SK-N-SH treated with all-trans-retinoic acid at 6 μM for 48 hours (cell line): ENCODE measurements at regions not wholly inside any gene's neighbourhood (a gene's known extent, or its start where the extent isn't known, plus 50 kb on each side); places are given as distances from the start of the nearest gene placed in this dataset.

ENCODE experiments used
- ATAC-seq: fragments of 200-7000 bp; cut with Tn5 transposase; 3 replicates; pipeline ENCODE4 v1.9.1; 2020; ENCODE audit warnings: mild to moderate bottlenecking, moderate library complexity
- CREB5 ChIP-seq: fragments of 250-450 bp; sonication (Bioruptor Pico); IDR thresholded peaks from 2 replicates; pipeline ENCODE4 v1.5.1; 2020; ENCODE audit warnings: low read depth, mild to moderate bottlenecking, moderate library complexity
- CSDC2 ChIP-seq: fragments of 250-450 bp; sonication (Bioruptor Pico); IDR thresholded peaks from 2 replicates; pipeline ENCODE4 v1.5.0; 2020; ENCODE audit warnings: mild to moderate bottlenecking, moderate library complexity
- ESRRG ChIP-seq: fragments of 250-450 bp; sonication (Bioruptor Pico); IDR thresholded peaks from 2 replicates; pipeline ENCODE4 v1.6.1; 2021; ENCODE audit warnings: mild to moderate bottlenecking
- GLIS3 ChIP-seq: fragments of 250-450 bp; sonication (Bioruptor Pico); IDR thresholded peaks from 2 replicates; pipeline ENCODE4 v1.5.0; 2020; ENCODE audit warnings: mild to moderate bottlenecking, moderate library complexity
- ISL1 ChIP-seq: fragments of 250-450 bp; sonication (Bioruptor Pico); IDR thresholded peaks from 2 replicates; pipeline ENCODE4 v2.1.2; 2022; ENCODE audit warnings: mild to moderate bottlenecking, moderate library complexity
- OSR1 ChIP-seq: fragments of 250-450 bp; sonication (Bioruptor Pico); IDR thresholded peaks from 2 replicates; pipeline ENCODE4 v1.8.0; 2022; ENCODE audit warnings: moderate library complexity, mild to moderate bottlenecking, inconsistent platforms
- PATZ1 ChIP-seq: fragments of 250-450 bp; sonication (Bioruptor Pico); IDR thresholded peaks from 2 replicates; pipeline ENCODE4 v1.8.0; 2020; ENCODE audit warnings: mild to moderate bottlenecking, moderate library complexity, borderline replicate concordance
- POU6F1 ChIP-seq: fragments of 250-450 bp; sonication (Bioruptor Pico); IDR thresholded peaks from 2 replicates; pipeline ENCODE4 v1.8.0; 2021; ENCODE audit warnings: low read depth, mild to moderate bottlenecking, moderate library complexity, borderline replicate concordance
- PPARA ChIP-seq: fragments of 250-450 bp; sonication (Bioruptor Pico); IDR thresholded peaks from 2 replicates; pipeline ENCODE4 v1.5.0; 2020; ENCODE audit warnings: mild to moderate bottlenecking, borderline replicate concordance
- RARB ChIP-seq: fragments of 250-450 bp; sonication (Bioruptor Pico); IDR thresholded peaks from 2 replicates; pipeline ENCODE4 v1.8.0; 2021; ENCODE audit warnings: mild to moderate bottlenecking, moderate library complexity
- TCF4 ChIP-seq: fragments of 250-450 bp; sonication (Bioruptor Pico); IDR thresholded peaks from 2 replicates; pipeline ENCODE4 v1.8.0; 2021; ENCODE audit warnings: mild to moderate bottlenecking, moderate library complexity, borderline replicate concordance
- TOX ChIP-seq: fragments of 250-450 bp; sonication (Bioruptor Pico); IDR thresholded peaks from 2 replicates; pipeline ENCODE4 v1.8.0; 2021; ENCODE audit warnings: mild to moderate bottlenecking, moderate library complexity, borderline replicate concordance
- TSHZ2 ChIP-seq: fragments of 250-450 bp; sonication (Bioruptor Pico); IDR thresholded peaks from 2 replicates; pipeline ENCODE4 v1.5.0; 2020; ENCODE audit warnings: mild to moderate bottlenecking, moderate library complexity
- ZC3H10 ChIP-seq: fragments of 250-450 bp; sonication (Bioruptor Pico); IDR thresholded peaks from 2 replicates; pipeline ENCODE4 v1.5.1; 2021; ENCODE audit warnings: mild to moderate bottlenecking, moderate library complexity
- ZFP3 ChIP-seq: fragments of 250-450 bp; sonication (Bioruptor Pico); IDR thresholded peaks from 2 replicates; pipeline ENCODE4 v1.5.0; 2020; ENCODE audit warnings: mild to moderate bottlenecking, moderate library complexity
- ZFP30 ChIP-seq: fragments of 450-650 bp; formaldehyde crosslinking; IDR thresholded peaks from 2 replicates; pipeline ENCODE4 v1.5.0; 2022; ENCODE audit warnings: mild to moderate bottlenecking, moderate library complexity
- ZNF565 ChIP-seq: fragments of 450-650 bp; formaldehyde crosslinking; conservative IDR thresholded peaks from 2 replicates; pipeline ENCODE4 v1.5.0; 2020; ENCODE audit warnings: low read depth, mild to moderate bottlenecking, moderate library complexity
- ZNF70 ChIP-seq: fragments of 450-650 bp; formaldehyde crosslinking; IDR thresholded peaks from 2 replicates; pipeline ENCODE4 v1.5.0; 2020; ENCODE audit warnings: mild to moderate bottlenecking, moderate library complexity
- ZNF8 ChIP-seq: fragments of 450-650 bp; formaldehyde crosslinking; IDR thresholded peaks from 2 replicates; pipeline ENCODE4 v1.5.0; 2020; ENCODE audit warnings: mild to moderate bottlenecking, moderate library complexity
- TF ChIP-seq, protein P1 (sequence below): fragments of 250-450 bp; sonication (Bioruptor Pico); IDR thresholded peaks from 2 replicates; pipeline ENCODE4 v1.5.1; 2021; ENCODE audit warnings: mild to moderate bottlenecking, moderate library complexity

DNA sequence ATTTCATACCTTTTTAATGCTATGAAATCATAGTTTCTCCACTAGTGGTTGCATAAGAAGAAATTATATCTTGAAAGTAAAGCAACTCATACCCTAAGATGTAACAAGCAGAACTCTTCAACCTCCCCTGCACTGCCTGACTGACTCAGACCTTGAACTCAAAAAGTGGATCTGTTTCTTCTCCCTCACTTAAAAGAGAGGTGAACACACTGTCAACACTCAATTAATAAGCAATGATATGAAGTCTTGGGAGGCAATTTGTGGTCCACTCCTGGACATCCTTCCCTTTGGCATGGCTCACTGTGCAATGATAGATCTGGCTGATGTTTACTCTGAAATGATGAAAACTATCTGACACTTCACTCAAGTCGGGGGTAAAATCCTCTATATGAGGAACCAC, 282.0 kb upstream of the DKK2 start:
- ATAC-seq: peak; percentile 93

GRCh38 chr4:107317611-107318010, 281.5 kb upstream of the DKK2 start:
- peak; percentile 32 for ATAC-seq
- TF ChIP-seq ZC3H10 (CRISPR knock-in tag): no peak
- TF ChIP-seq, protein P1, sequence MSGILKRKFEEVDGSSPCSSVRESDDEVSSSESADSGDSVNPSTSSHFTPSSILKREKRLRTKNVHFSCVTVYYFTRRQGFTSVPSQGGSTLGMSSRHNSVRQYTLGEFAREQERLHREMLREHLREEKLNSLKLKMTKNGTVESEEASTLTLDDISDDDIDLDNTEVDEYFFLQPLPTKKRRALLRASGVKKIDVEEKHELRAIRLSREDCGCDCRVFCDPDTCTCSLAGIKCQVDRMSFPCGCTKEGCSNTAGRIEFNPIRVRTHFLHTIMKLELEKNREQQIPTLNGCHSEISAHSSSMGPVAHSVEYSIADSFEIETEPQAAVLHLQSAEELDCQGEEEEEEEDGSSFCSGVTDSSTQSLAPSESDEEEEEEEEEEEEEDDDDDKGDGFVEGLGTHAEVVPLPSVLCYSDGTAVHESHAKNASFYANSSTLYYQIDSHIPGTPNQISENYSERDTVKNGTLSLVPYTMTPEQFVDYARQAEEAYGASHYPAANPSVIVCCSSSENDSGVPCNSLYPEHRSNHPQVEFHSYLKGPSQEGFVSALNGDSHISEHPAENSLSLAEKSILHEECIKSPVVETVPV (CRISPR knock-in tag): no peak
- TF ChIP-seq RARB (CRISPR knock-in tag): no peak
- TF ChIP-seq ESRRG (CRISPR knock-in tag): no peak
- no peak for TF ChIP-seq ZNF565
- no peak for TF ChIP-seq PATZ1
- TF ChIP-seq ZNF8 (CRISPR knock-in tag): no peak
- no peak for TF ChIP-seq CREB5
- TF ChIP-seq POU6F1: no peak
- TF ChIP-seq TSHZ2: no peak
- TF ChIP-seq ZNF70: no peak
- TF ChIP-seq TCF4: no peak
- TF ChIP-seq ZFP30 (CRISPR knock-in tag): no peak
- no peak for TF ChIP-seq PPARA (CRISPR knock-in tag)
- no peak for TF ChIP-seq ZFP3
- TF ChIP-seq OSR1 (CRISPR knock-in tag): no peak

More for the DNA sequence above, 282.0 kb upstream of the DKK2 start:
- TF ChIP-seq RARB (CRISPR knock-in tag) (no peak), CSDC2 (CRISPR knock-in tag) (no peak), GLIS3 (CRISPR knock-in tag) (no peak), TSHZ2 (no peak), ISL1 (peak; percentile 76), TCF4 (peak; percentile 44), TOX (CRISPR knock-in tag) (0 out of 2 replicates have a peak, but pooled peaks have one; percentile 43), CREB5 (no peak)
- TF ChIP-seq, protein P1 (CRISPR knock-in tag): no peak
- TF ChIP-seq, all 23 proteins: peak for 3
